Prostate gland (tissue), 2 donors: ENCODE measurements at regions not wholly inside any gene's neighbourhood (a gene's known extent, or its start where the extent isn't known, plus 50 kb on each side); places are given as distances from the start of the nearest gene placed in this dataset.

Source experiments
- DNase-seq: peaks from one replicate; pipeline ENCODE4 v3.0.0-alpha.2; 2019; ENCODE audit warnings: low spot score
- H3K27ac ChIP-seq, 2 donors: fragments of 200-600 bp; sonication (generic); 2 replicates each; pipeline ENCODE4 v1.5.1; 2017 to 2019
- H3K27me3 ChIP-seq: fragments of 200-600 bp; sonication (generic); replicated peaks from 2 replicates; pipeline ENCODE4 v1.5.1; 2019; ENCODE audit not compliant: insufficient read depth
- H3K36me3 ChIP-seq, 2 donors: fragments of 200-600 bp; sonication (generic); 1 replicate in 1 of 2; 2 replicates in 1 of 2; pipeline versions ENCODE4 v1.5.1 to v1.8.1; 2017 to 2019
- H3K4me1 ChIP-seq: fragments of 200-600 bp; sonication (generic); replicated peaks from 2 replicates; pipeline ENCODE4 v1.5.1; 2019
- H3K4me3 ChIP-seq, 2 donors: fragments of 200-600 bp; sonication (generic); 2 replicates each; pipeline ENCODE4 v1.5.1; 2017 to 2019
- H3K9me3 ChIP-seq: fragments of 200-600 bp; sonication (generic); 2 replicates; pipeline ENCODE4 v1.5.1; 2017
- CTCF ChIP-seq, 4 experiments: fragments of 200-600 bp in 2 of 4; fragments of 450-650 bp in 2 of 4; sonication (generic) in 2 of 4; IDR thresholded peaks; 1 replicate in 3 of 4; 2 replicates in 1 of 4; pipeline ENCODE4 v1.5.1; 2016 to 2019; ENCODE audit warnings: antibody characterized with exemption in 4 of 4, mild to moderate bottlenecking in 2 of 4, moderate library complexity in 2 of 4
- POLR2A ChIP-seq: fragments of 450-650 bp; IDR thresholded peaks from one replicate; pipeline ENCODE4 v1.6.1; 2016; ENCODE audit warnings: antibody characterized with exemption, mild to moderate bottlenecking
- POLR2AphosphoS5 ChIP-seq: sonication (generic); formaldehyde crosslinking; IDR thresholded peaks from one replicate; pipeline ENCODE4 v1.6.1; 2017; ENCODE audit warnings: antibody characterized with exemption
- WGBS: methylation state at CpG from one replicate; pipeline ENCODE4 v1.1.5; 2018; 5-methylcytosine and 5-hydroxymethylcytosine counted together
- intact Hi-C: fragments of 100-400 bp; cut with DNase I; formaldehyde crosslinking; loops from one replicate; pipeline ENCODE4 v1.14.2; 2022

- Histone ChIP-seq H3K9me3 (no peaks in the 10 kb centered on the region), H3K36me3 (no peaks in the 10 kb centered on the region), H3K27ac (no peak overlapping the region), H3K4me3 (no peak overlapping the region), H3K4me1 (no peaks in the 10 kb centered on the region), H3K27me3 (no peaks in the 10 kb centered on the region)
- WGBS, result 93% methylated on average over 1 of the region's 1 CpG
- TF ChIP-seq CTCF (IDR thresholded peaks at IDR 0.05) (no peak), POLR2AphosphoS5 (no peak), POLR2A (no peak)
- intact Hi-C loops, result no loop called here
- DNase-seq, result no peak
These were observed 1614.7 kb downstream of the STIM2 start for GRCh38 chr4:28475381-28475780.

- H3K27ac ChIP-seq, result no peak overlapping the region
- H3K36me3 ChIP-seq, result no peaks in the 10 kb centered on the region
- no peak overlapping the region for H3K4me3 ChIP-seq
- 87% methylated on average over 3 of the region's 3 CpGs for WGBS
- H3K4me1 ChIP-seq, result no peaks in the 10 kb centered on the region
- no peak for TF ChIP-seq POLR2AphosphoS5
- TF ChIP-seq CTCF (IDR thresholded peaks at IDR 0.05), result no peak
- TF ChIP-seq POLR2A, result no peak
- intact Hi-C loops, result no loop called here
- no peaks in the 10 kb centered on the region for H3K27me3 ChIP-seq
- no peak for DNase-seq
- no peaks in the 10 kb centered on the region for H3K9me3 ChIP-seq
These were observed 1619.0 kb downstream of the STIM2 start for GRCh38 chr4:28479666-28480065.

- H3K36me3 ChIP-seq, result no peaks in the 10 kb centered on the region
- no peaks in the 10 kb centered on the region for H3K27me3 ChIP-seq
- H3K4me1 ChIP-seq, result no peaks in the 10 kb centered on the region
- H3K27ac ChIP-seq, result no peak overlapping the region
- H3K4me3 ChIP-seq, result no peak overlapping the region
- DNase-seq, result peak; percentile 35
- H3K9me3 ChIP-seq, result no peaks in the 10 kb centered on the region
- 37% methylated on average over 4 of the region's 4 CpGs for WGBS
- TF ChIP-seq CTCF (IDR thresholded peaks at IDR 0.05), result no peak
- TF ChIP-seq POLR2A, result no peak
- TF ChIP-seq POLR2AphosphoS5, result peak; percentile 62
- intact Hi-C loops, result no loop called here
These were observed 1620.9 kb downstream of the STIM2 start for GRCh38 chr4:28481565-28481964.

- intact Hi-C loops, result no loop called here
- Histone ChIP-seq H3K36me3 (no peaks in the 10 kb centered on the region), H3K4me1 (no peaks in the 10 kb centered on the region), H3K4me3 (no peak overlapping the region), H3K9me3 (no peaks in the 10 kb centered on the region), H3K27me3 (no peaks in the 10 kb centered on the region), H3K27ac (no peak overlapping the region)
- DNase-seq, result no peak
- TF ChIP-seq CTCF (IDR thresholded peaks at IDR 0.05) (no peak), POLR2AphosphoS5 (no peak), POLR2A (no peak)
- 71% methylated on average over 7 of the region's 7 CpGs for WGBS
These were observed 1622.1 kb downstream of the STIM2 start for GRCh38 chr4:28482580-28483270.

- Histone ChIP-seq H3K4me3 (no peak overlapping the region), H3K27ac (no peak overlapping the region), H3K9me3 (no peaks in the 10 kb centered on the region), H3K36me3 (no peaks in the 10 kb centered on the region), H3K27me3 (no peaks in the 10 kb centered on the region), H3K4me1 (no peaks in the 10 kb centered on the region)
- no peak for TF ChIP-seq POLR2A
- no peak for TF ChIP-seq CTCF (IDR thresholded peaks at IDR 0.05)
- no peak for TF ChIP-seq POLR2AphosphoS5
- intact Hi-C loops, result no loop called here
- 89% methylated on average over 1 of the region's 1 CpG for WGBS
- DNase-seq, result no peak
These were observed 1627.4 kb downstream of the STIM2 start for GRCh38 chr4:28488021-28488420.
